22Rv1 (cell line): ENCODE measurements at regions not wholly inside any gene's neighbourhood (a gene's known extent, or its start where the extent isn't known, plus 50 kb on each side); places are given as distances from the start of the nearest gene placed in this dataset.

Experiments
- ZFX ChIP-seq: fragments of 450-650 bp; IDR thresholded peaks from 2 replicates; pipeline ENCODE4 v1.6.1; 2017; ENCODE audit warnings: antibody characterized with exemption, borderline replicate concordance
- TF ChIP-seq, protein P1 (sequence below): fragments of 450-650 bp; IDR thresholded peaks from 2 replicates; pipeline ENCODE4 v1.5.1; 2017; ENCODE audit warnings: mild to moderate bottlenecking

GRCh38 chr16:86042996-86043725 lies 144.2 kb downstream of the IRF8 start:
- TF ChIP-seq, protein P1, sequence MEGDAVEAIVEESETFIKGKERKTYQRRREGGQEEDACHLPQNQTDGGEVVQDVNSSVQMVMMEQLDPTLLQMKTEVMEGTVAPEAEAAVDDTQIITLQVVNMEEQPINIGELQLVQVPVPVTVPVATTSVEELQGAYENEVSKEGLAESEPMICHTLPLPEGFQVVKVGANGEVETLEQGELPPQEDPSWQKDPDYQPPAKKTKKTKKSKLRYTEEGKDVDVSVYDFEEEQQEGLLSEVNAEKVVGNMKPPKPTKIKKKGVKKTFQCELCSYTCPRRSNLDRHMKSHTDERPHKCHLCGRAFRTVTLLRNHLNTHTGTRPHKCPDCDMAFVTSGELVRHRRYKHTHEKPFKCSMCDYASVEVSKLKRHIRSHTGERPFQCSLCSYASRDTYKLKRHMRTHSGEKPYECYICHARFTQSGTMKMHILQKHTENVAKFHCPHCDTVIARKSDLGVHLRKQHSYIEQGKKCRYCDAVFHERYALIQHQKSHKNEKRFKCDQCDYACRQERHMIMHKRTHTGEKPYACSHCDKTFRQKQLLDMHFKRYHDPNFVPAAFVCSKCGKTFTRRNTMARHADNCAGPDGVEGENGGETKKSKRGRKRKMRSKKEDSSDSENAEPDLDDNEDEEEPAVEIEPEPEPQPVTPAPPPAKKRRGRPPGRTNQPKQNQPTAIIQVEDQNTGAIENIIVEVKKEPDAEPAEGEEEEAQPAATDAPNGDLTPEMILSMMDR = no peak
- TF ChIP-seq ZFX = no peak
